Skin of body (tissue), 1 donor: ENCODE measurements at regions not wholly inside any gene's neighbourhood (a gene's known extent, or its start where the extent isn't known, plus 50 kb on each side); places are given as distances from the start of the nearest gene placed in this dataset.

Experiments
- DNase-seq: peaks from one replicate; lab custom pipeline; 2025; lab: John Stamatoyannopoulos, UW

DNA sequence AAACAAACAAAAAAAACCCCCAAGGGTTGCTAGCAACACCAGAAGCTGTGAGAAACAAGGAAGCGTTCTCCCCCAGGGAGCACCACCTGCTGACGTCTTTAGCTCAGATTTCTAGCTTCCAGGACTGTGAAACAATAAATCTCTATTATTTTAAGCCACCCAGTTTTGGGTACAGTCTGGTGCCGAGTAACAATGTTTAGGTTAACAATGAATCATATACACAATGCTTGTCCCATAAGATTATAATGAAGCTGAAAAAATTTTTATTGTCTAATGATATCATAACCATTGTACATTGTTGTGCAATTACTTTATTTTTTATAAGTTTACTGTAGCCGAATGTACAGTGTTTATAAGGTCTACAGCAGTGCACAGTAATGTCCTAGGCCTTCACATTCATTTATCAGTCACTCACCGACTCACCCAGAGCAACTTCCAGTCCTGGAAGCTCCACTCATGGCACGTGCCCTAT lies 72.1 kb upstream of the CAB39 start:
- DNase-seq: no peak

DNA sequence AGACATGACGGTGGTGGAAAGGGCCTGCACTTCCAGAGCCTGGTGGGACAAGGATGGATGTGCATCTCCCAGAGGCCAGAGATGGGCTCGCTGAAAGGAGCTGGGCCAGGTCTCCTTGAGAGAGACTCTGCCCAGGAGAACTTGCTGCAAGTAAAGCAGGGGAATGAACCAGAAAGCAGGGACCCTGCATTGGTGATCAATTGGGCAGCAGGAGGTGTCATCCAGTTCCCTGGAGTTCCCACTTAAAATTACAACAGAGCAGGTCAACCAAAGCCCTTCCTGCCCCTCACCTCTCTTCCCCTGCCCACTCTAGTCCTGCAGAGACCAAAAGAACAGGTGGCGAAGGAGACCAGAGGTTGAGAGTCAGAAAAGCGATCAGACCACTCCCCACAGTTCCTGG lies 69.7 kb upstream of the CAB39 start:
- no peak for DNase-seq

DNA sequence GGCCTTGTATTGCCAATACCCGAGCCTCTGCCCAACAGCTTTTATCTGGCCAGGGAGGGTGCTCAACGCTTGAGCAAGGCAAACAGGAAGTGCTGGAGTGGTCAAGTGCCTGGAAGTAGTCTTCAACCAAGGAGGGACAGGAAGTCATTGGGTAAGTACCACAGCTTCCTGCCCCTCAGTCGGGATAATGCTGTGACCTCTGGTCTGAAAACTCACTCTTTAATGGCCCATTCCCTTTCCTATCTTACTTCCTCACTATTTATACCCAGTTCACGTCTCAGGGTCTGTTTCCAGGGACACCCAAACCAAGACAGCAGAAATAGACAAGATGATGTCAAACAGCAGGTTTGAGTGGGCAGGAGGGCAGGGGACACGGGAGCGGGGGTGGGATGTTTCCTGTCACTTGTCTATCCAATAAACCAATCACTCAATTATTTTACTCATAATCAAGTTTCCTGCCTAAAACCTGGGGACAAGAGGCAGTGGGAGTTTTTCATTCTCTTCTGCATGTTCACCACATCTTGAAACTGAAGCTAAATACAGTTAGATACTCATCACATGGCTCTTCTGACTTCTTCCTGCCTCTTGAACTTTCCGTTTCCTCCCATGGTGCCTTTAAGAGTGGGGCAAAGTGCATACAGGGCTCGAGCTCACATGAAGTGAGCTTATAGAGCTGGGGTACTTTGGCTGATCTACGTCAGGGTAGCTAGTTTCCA lies 68.9 kb upstream of the CAB39 start:
- no peak for DNase-seq

DNA sequence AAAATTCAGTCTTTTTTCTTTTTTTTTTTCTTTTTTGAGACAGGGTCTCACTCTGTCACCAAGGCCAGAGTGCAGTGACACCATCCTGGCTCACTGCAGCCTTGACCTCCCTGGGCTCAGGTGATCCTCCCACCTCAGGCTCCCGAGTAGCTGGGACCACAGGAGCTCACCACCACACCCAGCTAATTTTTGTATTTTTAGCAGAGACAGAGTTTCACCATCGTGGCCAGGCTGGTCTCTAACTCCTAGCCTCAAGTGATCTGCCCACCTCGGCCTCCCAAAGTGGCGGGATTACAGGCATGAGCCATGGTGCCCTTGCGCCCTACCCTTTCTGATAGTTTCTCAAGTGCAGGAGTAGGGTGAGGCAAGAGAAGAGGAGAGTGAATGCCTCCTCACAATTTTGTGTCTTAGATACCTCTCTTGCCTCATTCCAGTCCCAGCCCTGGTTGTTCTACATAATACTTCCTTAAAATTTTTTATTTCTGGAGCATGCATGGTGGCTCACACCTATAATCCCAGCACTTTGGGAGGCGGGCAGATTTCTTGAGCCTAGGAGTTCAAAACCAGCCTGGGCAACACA lies 68.2 kb upstream of the CAB39 start:
- DNase-seq: no peak

DNA sequence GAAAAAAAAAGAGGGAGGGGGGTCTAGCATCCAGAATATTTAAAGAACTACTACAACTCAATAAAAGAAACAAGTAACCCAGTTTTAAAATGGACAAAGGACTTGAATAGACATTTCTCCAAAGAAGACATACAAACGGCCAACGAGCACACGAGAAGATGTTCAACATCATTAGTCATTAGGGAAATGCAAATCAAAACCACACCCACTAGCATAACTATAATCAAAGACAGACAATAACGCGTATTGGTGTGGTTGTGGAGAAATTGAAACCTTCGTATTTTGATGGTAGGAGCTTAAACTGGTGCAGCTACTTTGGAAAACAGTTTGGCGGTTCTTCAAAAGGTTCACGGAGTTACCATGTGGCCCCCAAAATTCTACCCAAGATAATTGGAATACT lies 64.3 kb upstream of the CAB39 start:
- no peak for DNase-seq

DNA sequence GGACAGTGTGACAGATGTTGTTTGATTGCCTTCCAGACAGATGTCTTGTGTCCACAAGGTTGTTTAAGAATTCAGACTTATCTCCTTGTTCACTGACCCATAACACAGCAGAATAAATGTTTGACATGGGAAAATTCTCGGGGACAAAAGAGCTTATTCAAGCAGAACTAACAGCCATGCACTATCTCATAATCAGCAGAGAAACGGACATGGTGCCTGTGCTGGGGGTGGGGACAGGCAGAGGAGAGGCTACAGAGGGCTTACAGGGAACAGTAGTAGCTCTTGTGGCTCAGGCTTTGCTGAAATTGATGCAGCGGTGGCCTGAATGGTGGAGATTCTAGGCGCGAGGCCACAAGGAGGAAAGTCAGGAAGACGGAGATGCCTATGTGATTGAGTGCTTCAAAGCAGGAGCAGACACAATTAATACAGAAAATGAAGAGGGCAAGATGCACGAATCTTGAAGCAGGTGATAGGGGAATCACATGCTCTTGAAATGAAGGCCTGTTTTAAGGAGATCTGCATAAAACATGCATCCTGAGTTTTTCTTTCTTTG lies 62.0 kb upstream of the CAB39 start:
- no peak for DNase-seq

DNA sequence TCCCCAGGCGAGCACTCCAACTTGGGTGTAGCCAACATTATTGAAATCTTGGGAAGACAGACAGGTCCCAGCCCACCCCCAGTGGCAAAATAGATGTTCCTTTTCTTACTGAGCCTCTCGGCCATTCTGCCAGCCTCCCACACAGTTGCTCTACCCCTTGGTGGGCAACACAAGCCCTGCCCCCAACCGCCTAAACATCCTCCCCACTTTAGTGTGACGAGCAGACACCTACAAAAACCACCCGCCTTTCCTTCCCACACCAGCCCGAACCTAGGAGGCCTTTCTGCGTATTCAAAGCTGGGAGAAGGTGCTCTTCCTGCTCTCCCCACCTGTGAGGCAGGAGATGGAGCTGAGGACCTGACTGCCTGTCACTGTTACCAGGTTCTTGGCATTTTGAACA lies 58.6 kb upstream of the CAB39 start:
- no peak for DNase-seq

DNA sequence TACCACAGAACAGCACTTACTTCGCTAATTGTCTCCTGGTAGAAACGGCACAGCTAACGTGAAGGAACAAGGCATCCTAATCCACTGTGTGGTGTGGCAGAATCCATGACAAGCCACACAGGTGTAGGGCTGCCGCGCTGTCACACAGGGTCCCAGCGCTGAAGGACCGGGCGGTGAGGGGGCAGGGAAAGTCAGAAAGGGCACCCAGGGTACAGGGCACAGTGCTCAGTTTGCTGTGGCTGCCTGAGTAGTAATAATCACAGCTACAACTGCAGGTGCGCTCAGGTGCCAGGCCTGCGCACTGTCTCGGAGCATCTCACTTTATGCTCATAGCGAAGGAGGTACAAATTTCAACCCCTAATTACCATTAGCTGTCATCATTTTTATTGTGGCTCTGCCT lies 55.2 kb upstream of the CAB39 start:
- DNase-seq: no peak

DNA sequence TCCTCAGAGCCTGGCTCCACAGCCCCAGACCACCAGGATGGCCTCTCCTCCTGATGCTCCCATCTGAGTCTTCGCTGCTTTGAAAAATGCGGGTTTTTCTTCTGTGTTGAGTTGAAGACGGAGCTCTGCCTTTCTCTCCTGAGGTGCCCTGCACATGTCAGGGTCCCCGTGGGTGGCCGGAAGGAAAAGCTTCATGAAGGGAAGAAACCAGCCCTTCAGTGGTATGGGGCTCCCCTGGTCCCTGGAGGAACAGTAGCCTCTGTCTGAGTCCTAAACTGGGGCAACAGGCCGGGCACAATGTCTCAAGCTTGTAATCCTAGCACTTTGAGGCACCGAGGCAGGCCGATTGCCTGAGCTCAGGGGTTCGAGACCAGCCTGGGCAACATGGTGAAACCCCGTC lies 54.7 kb upstream of the CAB39 start:
- no peak for DNase-seq

DNA sequence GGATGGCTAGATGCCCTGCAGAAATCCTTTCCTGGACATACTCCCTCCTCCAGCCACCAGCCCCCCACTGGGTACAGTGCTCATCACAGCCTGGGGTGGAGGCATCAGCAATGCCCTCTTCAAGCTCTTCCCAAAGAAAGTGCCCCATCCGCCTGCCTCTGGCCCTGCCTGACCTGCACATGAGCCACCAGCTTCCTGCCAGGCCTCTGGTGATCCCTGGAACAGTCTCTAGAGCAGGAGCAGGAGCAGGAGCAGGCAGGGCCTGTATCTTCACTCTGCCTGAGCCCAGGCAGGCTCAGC lies 54.1 kb upstream of the CAB39 start:
- no peak for DNase-seq

DNA sequence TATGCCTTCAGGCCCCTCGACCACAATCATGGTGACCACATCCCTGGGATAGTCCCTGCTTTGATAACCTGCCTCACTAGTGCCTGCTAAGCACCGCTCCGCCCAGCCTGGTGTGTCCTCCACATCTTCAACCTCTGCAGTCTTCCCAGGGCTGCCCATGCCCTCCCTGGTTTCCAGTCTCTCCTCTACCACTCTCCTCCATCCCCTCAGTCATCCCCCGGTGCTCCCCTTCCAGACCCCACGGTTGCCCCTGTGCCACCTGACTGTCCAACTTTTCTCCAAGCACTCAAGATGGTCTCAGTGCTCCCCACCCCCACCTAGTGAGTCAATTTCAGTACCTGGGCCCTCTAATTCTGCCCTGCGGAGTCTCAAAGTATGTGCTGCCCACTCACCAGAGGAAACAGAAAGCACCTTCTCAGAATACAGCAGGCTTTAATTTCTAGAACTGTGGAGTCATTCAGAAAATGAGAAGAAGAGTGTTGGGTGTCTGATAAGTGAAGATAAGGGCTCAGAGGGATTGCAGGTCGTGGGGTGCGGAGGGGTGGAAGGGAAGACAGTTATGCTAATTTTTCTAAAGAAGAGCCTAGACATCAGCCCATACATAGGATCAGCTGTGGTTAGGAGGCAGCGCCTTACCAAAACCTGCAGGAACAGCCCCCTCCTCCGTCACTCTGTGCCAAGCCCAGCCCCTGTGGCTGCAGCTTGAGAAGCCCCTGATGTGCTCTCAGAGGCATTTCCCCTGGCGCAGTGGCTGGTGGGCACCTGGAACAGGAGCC lies 53.6 kb upstream of the CAB39 start:
- no peak for DNase-seq

DNA sequence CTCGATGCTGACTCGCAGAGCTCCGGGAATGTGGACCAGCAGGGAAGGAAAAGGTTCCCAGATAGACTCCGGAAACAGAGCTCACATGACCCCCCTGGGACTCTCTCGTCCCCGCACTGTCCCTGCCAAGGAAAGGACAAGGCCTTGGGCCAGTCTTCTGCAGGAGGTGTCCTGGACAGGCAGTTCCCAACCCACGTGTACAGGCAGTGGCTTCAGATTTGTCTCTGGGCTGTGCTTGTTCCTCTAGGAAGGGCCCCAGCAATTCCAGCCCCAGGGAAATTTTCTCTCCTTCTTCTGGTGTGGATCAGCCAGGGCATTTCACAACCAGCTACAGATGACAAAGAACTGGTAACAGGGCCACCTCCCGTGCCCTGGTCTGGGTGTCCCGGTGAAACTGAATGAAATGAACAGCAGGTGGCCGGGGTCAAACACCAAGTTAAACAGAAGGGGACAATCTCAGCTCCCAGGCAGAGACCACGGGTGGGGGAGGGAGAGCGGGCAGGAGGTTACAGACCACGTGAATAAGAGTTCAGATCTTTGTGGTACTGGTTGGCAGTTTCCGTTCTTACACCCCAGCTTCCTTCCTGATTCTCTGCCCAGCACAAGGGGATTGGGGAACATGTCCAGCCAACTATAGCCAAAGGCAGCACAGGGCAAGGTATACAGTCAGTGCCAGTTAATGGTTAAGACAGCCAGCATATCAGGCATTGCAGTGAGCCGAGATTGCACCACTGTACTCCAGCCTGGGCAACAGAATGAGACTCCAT lies 52.2 kb upstream of the CAB39 start:
- no peak for DNase-seq

DNA sequence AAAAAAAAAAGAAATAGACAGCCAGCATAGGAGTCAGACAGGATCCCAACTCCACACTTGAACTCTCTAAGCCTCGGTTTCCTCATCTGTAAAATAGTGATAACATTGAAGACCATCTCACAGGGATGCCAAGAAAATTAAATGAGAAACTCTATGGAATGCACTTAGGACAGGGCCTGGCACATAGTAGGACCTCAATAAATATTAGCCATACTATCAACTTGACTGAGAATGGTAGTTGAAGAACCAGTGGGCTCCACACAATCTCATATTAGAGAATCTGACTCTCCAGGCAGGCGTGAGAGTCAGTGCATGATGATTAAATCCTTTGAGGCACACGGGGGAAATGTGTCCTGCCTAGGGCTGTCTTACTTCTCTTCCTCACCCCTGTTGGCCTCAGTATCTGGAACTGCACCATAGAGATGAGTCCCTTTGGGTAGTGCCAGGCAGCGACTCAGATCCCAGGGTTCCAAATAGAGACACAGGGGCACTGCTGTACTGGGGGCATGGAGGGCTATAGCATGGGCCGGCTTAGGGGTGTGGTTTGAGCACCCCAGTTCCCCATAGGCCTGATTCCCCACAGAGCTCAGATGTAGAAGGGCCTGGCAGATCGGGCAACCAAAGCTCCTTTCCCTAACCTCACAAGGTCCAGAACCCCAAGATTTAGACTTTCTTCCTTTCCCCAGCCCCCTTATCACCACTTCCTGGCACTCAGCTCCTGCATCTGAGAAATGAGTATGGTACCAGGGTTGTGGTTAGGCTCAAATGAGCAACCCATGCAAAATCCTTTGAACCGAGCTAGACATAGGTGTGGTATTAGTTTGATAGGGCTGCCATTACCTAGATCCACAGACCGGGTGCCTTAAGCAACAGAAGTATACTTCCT lies 51.3 kb upstream of the CAB39 start:
- DNase-seq: no peak
